HepG2 (cell line): ENCODE measurements at regions not wholly inside any gene's neighbourhood (a gene's known extent, or its start where the extent isn't known, plus 50 kb on each side); places are given as distances from the start of the nearest gene placed in this dataset.

Source experiments
- ATAC-seq: fragments of 200-7000 bp; cut with Tn5 transposase; 3 replicates; pipeline ENCODE4 v1.9.1; 2020; ENCODE audit warnings: mild to moderate bottlenecking, moderate library complexity
- BruUV-seq: library from RNA; stranded (reverse); fragments of 400-500 nt; replicated peaks from 2 replicates; lab custom pipeline; 2021; lab: Mats Ljungman, UMichigan
- CTCF ChIA-PET: fragments of 300-600 bp; formaldehyde crosslinking; extraction: SDS; loops from one replicate; lab custom pipeline; 2021; ENCODE audit warnings: low total read pairs, inconsistent platforms, low intra/inter-chr PET ratio; lab: Yijun Ruan, JAX
- POLR2A ChIA-PET: fragments of 350-600 bp; sonication (Branson Sonifier 250); formaldehyde crosslinking; loops from one replicate; lab custom pipeline; 2020; ENCODE audit warnings: antibody characterized with exemption, inconsistent platforms; lab: Yijun Ruan, JAX
- DNase-seq: peaks from one replicate; pipeline ENCODE4 v3.0.0-alpha.2; 2015; ENCODE audit warnings: low spot score
- FAIRE-seq: peaks from 3 replicates; lab custom pipeline; 2011; peaks lifted over from hg19 to GRCh38; lab: Jason Lieb, UNC
- H2AFZ ChIP-seq: one replicate; pipeline ENCODE4 v1.6.1; 2011; ENCODE audit warnings: low read length, inconsistent platforms
- H3K27ac ChIP-seq: fragments of 300-600 bp; 3 replicates; pipeline ENCODE4 v1.8.0; 2011; ENCODE audit warnings: mixed run types, mild to moderate bottlenecking, mixed read lengths, low read length, inconsistent platforms; ENCODE audit not compliant: insufficient read depth; ENCODE audit errors: extremely low read length
- H3K27me3 ChIP-seq, 2 experiments: fragments of 200-600 bp in 1 of 2; 2 replicates in 1 of 2; 3 replicates in 1 of 2; pipeline versions ENCODE4 v1.6.0 to v1.8.0; 2011; ENCODE audit warnings: low read length in 2 of 2, mild to moderate bottlenecking in 2 of 2, moderate library complexity in 2 of 2, inconsistent platforms in 1 of 2; ENCODE audit not compliant: insufficient read depth in 2 of 2, control insufficient read depth in 1 of 2
- H3K36me3 ChIP-seq, 2 experiments: fragments of 200-600 bp in 1 of 2; replicated peaks in 1 of 2; 2 replicates in 1 of 2; 3 replicates in 1 of 2; pipeline versions ENCODE4 v1.5.1 to v1.8.0; 2011; ENCODE audit warnings: low read length in 2 of 2, inconsistent platforms in 1 of 2; ENCODE audit not compliant: insufficient read depth in 2 of 2, control insufficient read depth in 1 of 2
- H3K4me1 ChIP-seq: 2 replicates; pipeline ENCODE4 v1.5.1; 2012; ENCODE audit warnings: low read length, inconsistent platforms; ENCODE audit not compliant: insufficient read depth
- H3K4me2 ChIP-seq: 2 replicates; pipeline ENCODE4 v1.6.0; 2011; ENCODE audit warnings: low read depth, low read length, inconsistent platforms
- H3K4me3 ChIP-seq, 3 experiments: fragments of 200-600 bp in 1 of 3; sonication (generic), shearing (Covaris generic) in 1 of 3; replicated peaks in 1 of 3; 2 replicates each; pipeline ENCODE4 v1.5.1; 2011 to 2016; ENCODE audit warnings: low read length in 3 of 3, inconsistent platforms in 2 of 3, low read depth in 2 of 3, mild to moderate bottlenecking in 2 of 3, control low read depth in 1 of 3, mixed read lengths in 1 of 3; ENCODE audit not compliant: insufficient read depth in 1 of 3
- H3K79me2 ChIP-seq: one replicate; pipeline ENCODE4 v1.6.1; 2011; ENCODE audit warnings: low read length, inconsistent platforms; ENCODE audit not compliant: insufficient read depth
- H3K9ac ChIP-seq: 2 replicates; pipeline ENCODE4 v1.6.0; 2011; ENCODE audit warnings: mild to moderate bottlenecking, low read depth, low read length, inconsistent platforms; ENCODE audit not compliant: insufficient read depth
- H3K9me3 ChIP-seq: 2 replicates; pipeline ENCODE4 v1.5.1; 2012; ENCODE audit warnings: mild to moderate bottlenecking, low read length
- H4K20me1 ChIP-seq: 2 replicates; pipeline ENCODE4 v1.6.0; 2011; ENCODE audit warnings: inconsistent platforms, mild to moderate bottlenecking, low read length, moderate library complexity; ENCODE audit not compliant: insufficient read depth
- HMG20B ChIP-seq: conservative IDR thresholded peaks from 2 replicates; pipeline ENCODE4 v1.6.1; 2016; ENCODE audit warnings: missing genetic modification reagents, missing compliant biosample characterization
- KMT2A ChIP-seq: sonication (generic); formaldehyde crosslinking; IDR thresholded peaks from 2 replicates; pipeline ENCODE4 v1.4.0; 2020; ENCODE audit warnings: missing genetic modification reagents
- MAFF ChIP-seq: IDR thresholded peaks from 2 replicates; pipeline ENCODE4 v1.6.1; 2011; ENCODE audit warnings: low read depth, low read length, improper control_type of control experiment
- RAD21 ChIP-seq: fragments of 450-650 bp; formaldehyde crosslinking; IDR thresholded peaks from 2 replicates; pipeline ENCODE4 v1.5.0; 2020; ENCODE audit warnings: mild to moderate bottlenecking
- RXRA ChIP-seq: sonication (generic); formaldehyde crosslinking; IDR thresholded peaks from 2 replicates; pipeline ENCODE4 v1.5.1; 2020; ENCODE audit warnings: missing genetic modification reagents
- SP5 ChIP-seq: IDR thresholded peaks from 2 replicates; pipeline ENCODE4 v1.6.1; 2016; ENCODE audit warnings: low read depth, borderline replicate concordance
- ZNF224 ChIP-seq: sonication (generic); formaldehyde crosslinking; IDR thresholded peaks from 2 replicates; pipeline ENCODE4 v1.5.0; 2020; ENCODE audit warnings: mild to moderate bottlenecking, missing genetic modification reagents
- ZNF232 ChIP-seq: sonication (generic); formaldehyde crosslinking; IDR thresholded peaks from 2 replicates; pipeline ENCODE4 v1.4.0; 2020; ENCODE audit warnings: missing genetic modification reagents, borderline replicate concordance
- ZNF292 ChIP-seq: sonication (generic); formaldehyde crosslinking; IDR thresholded peaks from 2 replicates; pipeline ENCODE4 v1.8.1; 2022; ENCODE audit warnings: mild to moderate bottlenecking, low read depth, missing genetic modification reagents, borderline replicate concordance
- ZNF337 ChIP-seq: sonication (generic); formaldehyde crosslinking; IDR thresholded peaks from 2 replicates; pipeline ENCODE4 v1.5.1; 2020; ENCODE audit warnings: missing genetic modification reagents, low read depth, mild to moderate bottlenecking, borderline replicate concordance
- ZNF431 ChIP-seq: sonication (generic); formaldehyde crosslinking; IDR thresholded peaks from 2 replicates; pipeline ENCODE4 v1.9.0; 2022; ENCODE audit warnings: missing genetic modification reagents, low read depth, mild to moderate bottlenecking, borderline replicate concordance
- ZNF530 ChIP-seq: sonication (generic); formaldehyde crosslinking; IDR thresholded peaks from 2 replicates; pipeline ENCODE4 v1.5.0; 2020; ENCODE audit warnings: low read depth, mild to moderate bottlenecking, missing genetic modification reagents
- ZNF703 ChIP-seq: sonication (generic); formaldehyde crosslinking; IDR thresholded peaks from 2 replicates; pipeline ENCODE4 v1.5.1; 2020; ENCODE audit warnings: missing genetic modification reagents, mild to moderate bottlenecking, moderate library complexity, borderline replicate concordance
- ZNF839 ChIP-seq: sonication (generic); formaldehyde crosslinking; IDR thresholded peaks from 2 replicates; pipeline ENCODE4 v1.4.0; 2020; ENCODE audit warnings: missing genetic modification reagents, mild to moderate bottlenecking, borderline replicate concordance
- ZSCAN31 ChIP-seq: sonication (generic); formaldehyde crosslinking; IDR thresholded peaks from 2 replicates; pipeline ENCODE4 v1.5.0; 2020; ENCODE audit warnings: low read depth, mild to moderate bottlenecking, missing genetic modification reagents
- WGBS: methylation state at CpG from one replicate; pipeline ENCODE4 v1.1.6; 2017; ENCODE audit warnings: low lambda C conversion rate; 5-methylcytosine and 5-hydroxymethylcytosine counted together
- in situ Hi-C: cut with HindIII; loops from 2 replicates; pipeline ENCODE4 v1.10.0; 2017; ENCODE audit warnings: low pct_unique_long_range_greater_than_20kb; ENCODE audit not compliant: extremely low pct_ligation_motif_present
- intact Hi-C: fragments of 100-400 bp; cut with micrococcal nuclease; formaldehyde crosslinking; loops from one replicate; pipeline ENCODE4 v1.10.0; 2022; ENCODE audit not compliant: unreplicated experiment
- TF ChIP-seq, protein P1 (sequence below): sonication (generic); formaldehyde crosslinking; IDR thresholded peaks from 2 replicates; pipeline ENCODE4 v1.4.0; 2020; ENCODE audit warnings: missing genetic modification reagents, borderline replicate concordance
- TF ChIP-seq, protein P2 (sequence below): sonication (generic); formaldehyde crosslinking; IDR thresholded peaks from 2 replicates; pipeline ENCODE4 v1.5.0; 2020; ENCODE audit warnings: missing genetic modification reagents
- TF ChIP-seq, protein P3 (sequence below): IDR thresholded peaks from 2 replicates; pipeline ENCODE4 v1.6.1; 2016; ENCODE audit warnings: low read depth, borderline replicate concordance
- TF ChIP-seq, protein P4 (sequence below): sonication (generic); formaldehyde crosslinking; IDR thresholded peaks from 2 replicates; pipeline ENCODE4 v1.5.1; 2020; ENCODE audit warnings: missing genetic modification reagents, mild to moderate bottlenecking, borderline replicate concordance

DNA sequence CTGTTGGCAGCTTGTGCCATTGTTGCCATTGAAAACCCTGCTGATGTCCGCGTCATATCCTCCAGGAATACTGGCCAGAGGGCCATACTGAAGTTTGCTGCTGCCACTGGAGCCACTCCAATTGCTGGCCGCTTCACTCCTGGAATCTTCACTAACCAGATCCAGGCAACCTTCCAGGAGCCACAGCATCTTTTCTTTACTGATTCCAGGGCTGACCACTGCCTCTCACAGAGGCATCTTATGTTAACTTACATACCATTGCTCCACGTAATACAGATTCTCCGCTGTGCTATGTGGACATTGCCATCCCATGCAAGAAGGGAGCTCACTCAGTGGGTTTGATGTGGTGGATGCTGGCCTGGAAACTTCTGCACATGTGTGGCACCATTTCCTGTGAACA is 221.8 kb upstream of the FAM83B start (continued):
- TF ChIP-seq RXRA (CRISPR knock-in tag) (no peak), ZNF232 (CRISPR knock-in tag) (no peak), HMG20B (no peak), ZNF337 (no peak)
- TF ChIP-seq, protein P1, sequence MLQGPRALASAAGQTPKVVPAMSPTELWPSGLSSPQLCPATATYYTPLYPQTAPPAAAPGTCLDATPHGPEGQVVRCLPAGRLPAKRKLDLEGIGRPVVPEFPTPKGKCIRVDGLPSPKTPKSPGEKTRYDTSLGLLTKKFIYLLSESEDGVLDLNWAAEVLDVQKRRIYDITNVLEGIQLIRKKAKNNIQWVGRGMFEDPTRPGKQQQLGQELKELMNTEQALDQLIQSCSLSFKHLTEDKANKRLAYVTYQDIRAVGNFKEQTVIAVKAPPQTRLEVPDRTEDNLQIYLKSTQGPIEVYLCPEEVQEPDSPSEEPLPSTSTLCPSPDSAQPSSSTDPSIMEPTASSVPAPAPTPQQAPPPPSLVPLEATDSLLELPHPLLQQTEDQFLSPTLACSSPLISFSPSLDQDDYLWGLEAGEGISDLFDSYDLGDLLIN (CRISPR knock-in tag) = no peak
- TF ChIP-seq, protein P2, sequence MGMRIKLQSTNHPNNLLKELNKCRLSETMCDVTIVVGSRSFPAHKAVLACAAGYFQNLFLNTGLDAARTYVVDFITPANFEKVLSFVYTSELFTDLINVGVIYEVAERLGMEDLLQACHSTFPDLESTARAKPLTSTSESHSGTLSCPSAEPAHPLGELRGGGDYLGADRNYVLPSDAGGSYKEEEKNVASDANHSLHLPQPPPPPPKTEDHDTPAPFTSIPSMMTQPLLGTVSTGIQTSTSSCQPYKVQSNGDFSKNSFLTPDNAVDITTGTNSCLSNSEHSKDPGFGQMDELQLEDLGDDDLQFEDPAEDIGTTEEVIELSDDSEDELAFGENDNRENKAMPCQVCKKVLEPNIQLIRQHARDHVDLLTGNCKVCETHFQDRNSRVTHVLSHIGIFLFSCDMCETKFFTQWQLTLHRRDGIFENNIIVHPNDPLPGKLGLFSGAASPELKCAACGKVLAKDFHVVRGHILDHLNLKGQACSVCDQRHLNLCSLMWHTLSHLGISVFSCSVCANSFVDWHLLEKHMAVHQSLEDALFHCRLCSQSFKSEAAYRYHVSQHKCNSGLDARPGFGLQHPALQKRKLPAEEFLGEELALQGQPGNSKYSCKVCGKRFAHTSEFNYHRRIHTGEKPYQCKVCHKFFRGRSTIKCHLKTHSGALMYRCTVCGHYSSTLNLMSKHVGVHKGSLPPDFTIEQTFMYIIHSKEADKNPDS (CRISPR knock-in tag) = no peak
- TF ChIP-seq, protein P3, sequence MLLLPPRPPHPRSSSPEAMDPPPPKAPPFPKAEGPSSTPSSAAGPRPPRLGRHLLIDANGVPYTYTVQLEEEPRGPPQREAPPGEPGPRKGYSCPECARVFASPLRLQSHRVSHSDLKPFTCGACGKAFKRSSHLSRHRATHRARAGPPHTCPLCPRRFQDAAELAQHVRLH = no peak
- TF ChIP-seq, protein P4, sequence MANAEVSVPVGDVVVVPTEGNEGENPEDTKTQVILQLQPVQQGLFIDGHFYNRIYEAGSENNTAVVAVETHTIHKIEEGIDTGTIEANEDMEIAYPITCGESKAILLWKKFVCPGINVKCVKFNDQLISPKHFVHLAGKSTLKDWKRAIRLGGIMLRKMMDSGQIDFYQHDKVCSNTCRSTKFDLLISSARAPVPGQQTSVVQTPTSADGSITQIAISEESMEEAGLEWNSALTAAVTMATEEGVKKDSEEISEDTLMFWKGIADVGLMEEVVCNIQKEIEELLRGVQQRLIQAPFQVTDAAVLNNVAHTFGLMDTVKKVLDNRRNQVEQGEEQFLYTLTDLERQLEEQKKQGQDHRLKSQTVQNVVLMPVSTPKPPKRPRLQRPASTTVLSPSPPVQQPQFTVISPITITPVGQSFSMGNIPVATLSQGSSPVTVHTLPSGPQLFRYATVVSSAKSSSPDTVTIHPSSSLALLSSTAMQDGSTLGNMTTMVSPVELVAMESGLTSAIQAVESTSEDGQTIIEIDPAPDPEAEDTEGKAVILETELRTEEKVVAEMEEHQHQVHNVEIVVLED = no peak

DNA sequence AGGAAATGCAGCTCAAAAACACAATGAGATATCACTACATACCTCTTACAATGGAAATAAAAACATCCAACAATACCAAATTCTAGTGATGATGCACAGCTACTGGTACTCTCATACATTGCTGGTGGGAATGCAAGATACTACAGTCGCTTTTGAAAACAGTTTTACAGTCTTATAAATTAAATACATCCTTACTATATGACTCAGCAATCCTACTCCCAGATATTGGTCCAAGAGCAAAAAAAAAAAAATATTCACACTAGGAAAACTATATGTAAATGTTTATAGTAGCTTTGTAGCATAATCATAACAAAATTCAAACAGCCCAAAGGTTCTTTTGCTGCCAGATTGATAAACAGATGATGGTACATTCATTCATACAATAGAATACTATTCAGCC is 217.4 kb upstream of the FAM83B start:
- Histone ChIP-seq H3K9ac (no peak overlapping the region), H3K27me3 (no peaks in the 10 kb centered on the region), H3K9me3 (no peaks in the 10 kb centered on the region), H3K4me2 (no peak overlapping the region), H3K4me3 (no peak overlapping the region), H3K79me2 (no peaks in the 10 kb centered on the region), H3K27ac (no peak overlapping the region), H3K4me1 (no peaks in the 10 kb centered on the region), H2AFZ (no peak overlapping the region), H4K20me1 (no peaks in the 10 kb centered on the region), H3K36me3 (no peaks in the 10 kb centered on the region)
- no peak for FAIRE-seq
- CTCF ChIA-PET = no interaction called here
- POLR2A ChIA-PET = no interaction called here
- no peak for ATAC-seq
- BruUV-seq = no TSS peak
- 0% methylated on average over 1 of the region's 1 CpG for WGBS
- in situ Hi-C loops = no loop called here
- no peak for DNase-seq
- intact Hi-C loops = no loop called here
- TF ChIP-seq ZNF232 (CRISPR knock-in tag) (no peak), ZNF292 (CRISPR knock-in tag) (no peak), ZNF530 (CRISPR knock-in tag) (no peak), ZSCAN31 (CRISPR knock-in tag) (no peak), RAD21 (CRISPR knock-in tag) (no peak), KMT2A (CRISPR knock-in tag) (no peak), ZNF431 (CRISPR knock-in tag) (no peak), SP5 (CRISPR knock-in tag) (no peak), ZNF839 (CRISPR knock-in tag) (no peak), ZNF224 (CRISPR knock-in tag) (no peak), ZNF703 (CRISPR knock-in tag) (no peak), MAFF (no peak)
